ENCODE measurements at regions not wholly inside any gene's neighbourhood (a gene's known extent, or its start where the extent isn't known, plus 50 kb on each side); places are given as distances from the start of the nearest gene placed in this dataset.

DNA sequence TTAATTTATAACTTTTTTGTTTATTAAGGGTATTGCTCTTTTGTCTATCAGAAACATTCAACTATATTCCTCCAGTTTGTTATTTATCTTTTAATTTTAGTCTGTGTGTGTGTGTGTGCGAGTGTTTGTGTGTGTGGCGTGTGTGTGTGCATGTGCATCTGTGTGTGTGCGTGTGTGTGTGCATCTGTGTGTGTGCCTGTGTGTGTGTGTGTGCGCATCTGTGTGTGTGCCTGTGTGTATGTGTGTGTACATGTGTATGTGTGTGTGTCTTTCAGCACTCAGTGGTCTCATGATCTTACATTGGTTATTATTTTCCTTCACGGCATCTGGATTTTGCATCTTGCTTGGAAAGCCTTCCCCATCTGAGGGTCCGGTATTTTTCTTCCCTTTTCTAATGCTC lies 281.1 kb upstream of the RTL1 start:
- no peak for DNase-seq

DNA sequence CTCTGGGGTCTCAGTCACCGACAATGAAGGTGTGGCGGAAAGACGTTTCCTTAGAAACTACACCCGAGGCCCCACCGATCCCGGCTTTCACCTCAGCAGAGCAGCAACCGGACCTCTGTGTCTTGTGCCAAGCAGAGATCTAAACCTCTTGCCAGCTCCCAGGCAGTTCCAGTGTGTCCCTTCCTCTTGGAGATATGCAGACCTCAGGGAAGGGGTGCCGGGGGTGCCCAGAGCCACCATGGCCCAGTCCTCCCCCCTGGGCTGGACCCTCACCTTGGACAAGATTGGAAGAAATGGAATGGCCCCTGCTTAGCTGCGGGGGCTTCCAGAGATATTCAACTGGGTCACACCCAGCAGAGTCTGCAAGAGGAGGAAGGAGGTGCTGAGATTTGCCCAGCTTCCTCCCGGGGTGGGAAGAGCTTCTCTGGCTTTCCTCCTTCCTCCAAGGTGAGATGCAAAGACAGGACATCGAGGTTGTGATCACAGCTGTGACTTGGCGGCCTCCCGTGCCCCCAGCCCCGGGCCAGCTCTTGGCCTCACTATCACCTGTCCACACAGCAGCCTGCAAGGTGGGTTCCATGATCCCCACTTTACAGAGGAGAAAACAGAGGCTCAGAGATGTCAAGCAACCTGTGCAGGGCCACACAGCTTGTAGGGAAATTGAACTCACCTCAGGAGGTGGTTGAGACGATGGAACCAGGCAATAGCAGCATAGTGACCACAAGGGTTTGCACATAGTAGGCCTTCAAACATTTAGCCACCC lies 281.7 kb upstream of the RTL1 start:
- DNase-seq = no peak

DNA sequence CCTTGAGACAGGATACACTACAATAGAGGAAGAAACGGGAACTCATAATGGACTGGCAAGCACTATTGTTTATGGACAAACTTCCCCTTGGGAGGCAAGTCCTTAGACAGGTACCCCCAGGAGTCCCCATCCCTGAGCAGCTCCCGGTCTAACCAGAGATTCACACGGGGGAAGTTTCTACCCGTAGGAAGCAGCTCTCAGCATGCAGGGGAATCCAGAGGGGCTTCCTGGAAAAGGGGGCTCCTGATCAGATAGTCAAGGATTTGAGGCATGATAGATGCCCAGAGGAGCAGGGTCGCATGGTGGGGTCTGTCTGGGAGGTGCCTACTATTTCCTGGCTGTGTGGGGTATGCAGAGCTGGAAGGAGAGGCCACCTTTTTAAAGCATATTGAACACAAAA lies 282.4 kb upstream of the RTL1 start:
- no peak for DNase-seq

DNA sequence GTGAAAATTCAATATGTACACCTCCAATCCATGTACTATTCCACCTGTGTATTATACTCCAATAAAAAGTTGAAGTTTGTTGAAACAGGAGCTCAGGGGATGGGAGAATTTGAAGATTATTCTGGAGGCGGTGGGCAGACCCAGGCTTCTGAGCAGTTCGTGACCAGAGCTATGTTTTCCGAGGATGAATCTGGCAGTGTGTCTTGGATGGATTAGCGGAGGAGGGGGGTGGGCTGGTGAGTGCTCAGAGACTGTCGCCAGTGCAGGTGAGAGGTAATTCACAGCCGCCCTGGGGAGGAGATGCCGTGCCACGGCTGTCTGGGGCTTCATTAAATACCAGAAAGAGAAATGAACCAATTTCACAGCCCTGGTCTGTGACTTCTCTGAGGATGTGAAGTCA lies 283.0 kb upstream of the RTL1 start:
- no peak for DNase-seq

DNA sequence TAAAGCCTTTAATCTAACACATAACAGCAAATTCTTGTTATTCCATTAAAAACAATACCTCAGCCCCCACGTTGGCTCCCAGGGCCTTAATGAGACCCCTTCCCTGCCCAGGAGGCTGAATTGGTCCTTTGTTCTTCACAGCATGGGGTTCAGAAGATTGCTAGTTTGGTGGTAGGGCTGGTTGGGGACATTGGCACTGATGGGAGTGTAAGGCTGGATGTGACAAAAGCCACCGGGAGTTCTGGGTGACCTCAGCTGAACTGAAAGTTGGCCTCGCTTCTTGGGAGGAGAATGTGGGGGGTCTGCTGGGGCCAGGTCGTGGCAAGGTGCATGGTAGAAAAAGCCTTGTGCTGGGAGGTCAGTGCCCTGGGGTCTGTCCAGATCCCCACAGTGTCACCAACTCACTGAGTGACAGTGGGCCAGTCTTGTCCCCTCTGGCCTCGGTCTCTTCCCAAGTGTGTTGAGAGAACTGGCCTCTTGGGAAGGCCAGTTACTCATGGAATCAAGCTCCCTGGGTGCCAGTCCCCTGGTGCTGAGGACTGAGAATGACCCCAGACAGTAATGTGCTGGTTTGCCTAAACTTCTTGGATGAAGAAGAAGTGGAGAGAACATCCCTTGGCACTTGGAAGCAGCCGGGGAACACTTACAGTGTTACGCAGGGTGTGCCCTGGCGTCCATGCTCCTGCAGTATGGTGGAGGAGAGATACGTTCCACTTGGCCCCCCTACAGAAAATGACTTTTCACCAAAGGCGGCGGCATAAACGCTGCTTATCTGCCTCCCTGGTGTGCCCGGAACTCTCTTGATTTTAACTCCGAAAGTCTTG lies 283.7 kb upstream of the RTL1 start:
- DNase-seq = no peak

DNA sequence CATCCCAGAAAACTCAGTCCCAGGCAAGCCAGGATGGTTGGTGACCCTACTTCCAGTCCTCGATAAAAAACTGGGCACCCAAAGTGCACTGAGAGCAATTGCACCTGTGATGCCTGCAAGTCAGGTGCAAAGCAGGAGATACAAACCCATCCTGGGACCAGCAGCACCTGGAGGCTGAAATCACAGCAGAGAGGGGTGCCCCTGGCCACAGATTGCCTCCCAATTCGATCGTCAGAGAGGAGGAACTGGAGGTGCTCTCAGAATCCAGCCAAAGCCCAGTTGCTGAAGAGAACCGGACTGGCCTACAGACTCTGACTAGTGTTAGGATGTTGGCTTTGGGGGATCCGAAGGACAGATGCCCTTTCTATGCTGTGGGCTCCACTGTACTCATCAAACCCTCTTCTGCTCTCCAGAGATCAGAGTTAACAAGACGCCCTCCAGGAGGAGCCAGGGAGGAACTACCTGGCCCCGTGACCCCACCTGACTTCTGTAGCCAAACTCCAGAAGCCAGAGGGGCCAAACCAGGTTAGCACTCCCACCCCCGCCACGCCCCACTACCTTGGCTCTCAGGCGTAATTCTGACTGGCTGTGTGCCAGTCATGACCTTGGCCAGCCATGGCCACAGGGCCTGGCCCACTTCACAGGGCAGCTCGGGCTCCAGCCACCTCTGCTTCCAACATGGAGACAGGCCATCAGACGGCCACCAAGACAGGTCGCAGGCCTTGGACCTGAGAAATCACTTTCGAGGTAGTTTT lies 284.5 kb upstream of the RTL1 start:
- no peak for DNase-seq

DNA sequence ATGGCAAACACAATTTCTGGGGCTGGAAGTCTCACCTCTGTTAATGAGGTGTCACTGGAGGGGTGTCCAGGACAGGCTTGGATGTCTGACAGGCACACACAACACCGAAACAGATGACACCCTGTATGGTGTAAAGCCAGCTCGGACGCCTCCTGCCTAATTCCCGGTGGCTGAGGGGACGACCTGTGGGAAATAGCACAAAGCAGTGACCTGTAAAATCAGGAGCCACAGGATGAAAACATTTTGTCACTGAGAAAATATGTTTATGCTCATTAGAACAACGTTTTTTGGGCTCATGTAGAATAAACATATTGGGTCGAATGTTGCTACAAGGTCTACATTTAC lies 285.0 kb upstream of the RTL1 start:
- DNase-seq = no peak

DNA sequence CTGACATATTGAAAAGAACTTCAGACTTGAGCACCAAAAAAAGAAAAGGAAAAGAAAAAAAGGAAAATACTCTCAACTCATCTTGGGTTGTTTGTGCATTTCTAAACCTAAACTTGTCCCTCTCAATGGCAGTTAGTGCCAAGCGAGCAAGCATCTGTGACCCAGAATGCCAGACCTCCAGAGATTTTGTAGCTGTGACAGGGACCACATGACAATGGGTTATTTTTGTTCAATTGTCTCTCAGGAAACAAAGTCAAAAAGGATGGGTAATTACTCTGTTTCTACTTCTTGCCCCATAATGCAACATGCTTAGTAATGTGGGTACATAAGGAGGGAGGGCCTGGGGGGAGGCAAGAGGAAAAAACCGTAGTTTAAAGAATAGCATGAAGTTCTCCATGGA lies 285.7 kb upstream of the RTL1 start:
- DNase-seq = no peak

DNA sequence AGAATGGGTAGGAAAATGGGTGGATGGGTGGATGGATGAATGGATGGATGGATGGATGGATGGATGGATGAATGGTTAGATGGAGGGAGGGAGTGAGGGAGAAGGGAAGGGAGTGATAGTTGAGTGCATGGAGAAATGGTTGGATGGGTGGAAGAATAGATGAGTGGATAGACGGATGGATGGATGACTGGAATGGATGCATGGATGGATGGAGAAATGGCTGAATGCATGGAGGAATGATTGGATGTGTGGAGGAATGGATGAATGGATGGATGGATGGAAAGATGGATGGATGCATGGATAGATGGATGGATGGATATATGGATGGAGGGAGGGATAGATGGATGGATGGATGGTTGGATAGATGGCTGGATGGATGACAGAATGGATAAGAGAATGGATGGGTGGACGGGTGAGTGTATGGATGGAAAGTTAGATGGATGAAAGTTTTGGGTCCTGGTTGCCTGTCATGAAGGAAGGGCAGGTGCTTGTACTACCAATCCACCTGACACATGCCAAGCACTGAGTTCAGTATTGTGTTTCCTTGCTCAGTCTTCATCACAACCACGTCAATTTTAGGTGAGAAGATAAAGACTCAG lies 286.5 kb upstream of the RTL1 start:
- no peak for DNase-seq

DNA sequence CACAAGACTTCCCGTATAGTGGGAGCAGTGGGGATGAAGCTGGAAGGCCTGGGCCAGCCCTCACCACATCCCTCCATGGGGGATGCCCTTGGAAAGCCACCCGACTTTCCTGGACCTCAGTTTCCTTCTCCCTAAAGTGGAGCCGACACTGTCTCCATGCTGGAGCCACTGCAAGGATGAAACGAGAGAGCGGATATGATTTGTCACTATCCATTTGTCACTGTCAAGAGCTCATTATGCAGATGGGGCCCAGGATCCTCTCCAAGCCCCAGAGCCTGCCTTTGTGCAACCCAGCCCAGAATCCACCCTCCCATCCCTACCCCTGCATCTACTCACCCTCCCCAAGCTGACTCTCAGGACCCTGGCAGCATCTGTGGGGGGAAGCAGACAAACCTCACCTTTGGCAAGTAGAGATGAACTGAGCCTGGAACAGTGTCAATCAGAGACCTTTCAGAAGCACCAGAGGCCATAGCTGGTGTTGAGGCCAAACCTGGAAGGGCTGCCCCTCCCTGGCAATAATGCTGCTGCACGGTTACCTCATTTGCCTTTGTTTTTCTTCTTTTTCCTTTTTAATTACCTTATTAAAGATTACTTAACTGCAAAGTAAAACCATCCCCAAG lies 287.7 kb upstream of the RTL1 start:
- no peak for DNase-seq

DNA sequence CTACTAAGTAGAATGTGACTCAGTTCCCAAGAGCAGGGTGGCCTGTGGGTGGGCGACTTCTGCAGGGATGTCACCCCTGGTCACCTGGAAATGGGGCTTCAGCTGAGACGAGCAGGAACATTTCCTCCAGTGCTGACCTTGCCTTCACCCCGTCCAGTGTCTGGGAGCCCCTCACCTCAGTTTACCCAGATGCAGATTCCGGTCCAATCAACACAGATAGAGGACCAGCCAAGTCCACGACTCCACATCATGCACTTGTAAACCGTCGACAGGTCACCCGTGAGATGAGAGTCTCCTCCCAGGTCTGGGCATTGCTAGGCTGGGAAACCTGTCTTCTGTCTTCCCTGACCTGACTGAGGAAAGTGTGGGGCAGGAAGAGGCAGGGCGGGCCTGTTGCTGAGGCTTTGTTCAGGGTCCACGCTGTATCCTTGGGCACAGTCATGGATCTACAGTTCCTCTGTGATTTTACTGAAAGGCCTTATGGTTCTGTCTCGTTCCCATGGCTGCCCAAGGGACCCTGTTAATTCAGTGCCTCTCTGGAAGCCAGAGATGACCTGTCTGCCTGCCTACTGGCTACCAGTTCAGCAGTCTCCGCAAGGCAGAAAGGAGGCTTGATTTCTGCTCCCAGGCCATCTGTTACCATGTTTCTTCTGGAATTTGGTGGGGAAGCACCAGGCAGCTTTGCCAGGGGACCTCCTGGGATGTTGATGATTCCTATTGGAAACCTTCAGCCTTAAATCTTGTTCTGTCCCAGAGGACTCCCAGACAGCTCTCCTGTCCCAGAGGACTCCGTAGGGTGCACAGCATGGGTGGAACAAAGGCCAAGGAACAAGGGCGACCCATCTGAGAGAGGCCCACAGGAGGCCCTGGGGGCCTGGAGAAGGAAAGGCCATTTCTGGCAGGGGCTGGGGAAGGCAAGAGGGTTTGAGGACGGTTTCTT lies 288.5 kb upstream of the RTL1 start:
- DNase-seq = no peak

DNA sequence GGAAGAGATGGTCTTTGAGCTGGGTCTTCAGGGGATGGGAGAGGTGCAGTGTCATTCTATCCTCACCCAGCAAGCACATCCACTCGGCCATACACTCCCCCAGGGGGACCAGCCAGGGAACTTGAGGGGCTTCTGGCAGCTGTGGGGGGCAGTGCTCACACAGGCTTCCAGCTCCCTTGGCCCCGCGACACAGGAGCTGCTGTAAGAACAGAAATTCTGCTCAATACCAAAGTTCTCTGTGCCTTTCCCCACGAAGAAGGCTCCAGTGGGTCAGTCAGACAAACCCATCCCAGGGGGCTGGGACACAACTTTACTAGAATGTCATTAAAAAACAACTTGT lies 289.1 kb upstream of the RTL1 start:
- no peak for DNase-seq

DNA sequence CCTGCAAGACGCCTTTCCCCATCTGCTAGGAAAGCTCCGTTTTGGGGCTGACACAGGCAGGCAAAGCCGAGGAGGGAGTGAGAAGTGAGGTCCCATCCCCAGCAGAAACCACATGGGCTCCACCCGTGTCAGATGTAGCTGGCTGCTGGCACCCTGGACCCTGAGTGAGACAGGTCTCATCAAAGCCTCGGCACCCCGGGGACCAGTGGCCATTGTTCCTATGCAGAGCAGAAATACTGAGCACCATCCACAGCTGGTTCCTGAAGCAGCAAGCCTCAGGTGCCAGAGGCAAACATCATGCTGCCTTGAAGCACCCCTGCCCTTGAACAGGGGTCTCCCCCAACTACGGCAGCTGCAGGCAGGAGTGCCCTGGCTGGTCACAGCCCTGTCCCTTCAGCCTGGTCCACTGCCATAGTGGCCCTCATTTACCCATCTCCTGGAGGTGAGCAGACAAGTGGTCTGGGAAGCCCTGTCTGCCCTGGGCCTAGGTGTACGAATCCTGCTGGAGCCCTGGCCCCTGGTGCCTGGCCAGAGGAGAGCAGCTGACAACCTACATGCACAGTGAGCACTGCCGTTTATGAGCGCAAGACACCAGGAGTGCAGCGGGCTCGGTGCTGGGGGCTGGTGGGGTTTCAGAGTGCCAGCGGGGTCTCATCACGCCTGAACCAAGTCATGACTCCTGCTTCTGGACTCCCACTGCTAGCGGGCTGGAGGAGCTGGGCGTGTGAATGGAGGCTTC lies 289.8 kb upstream of the RTL1 start:
- no peak for DNase-seq

DNA sequence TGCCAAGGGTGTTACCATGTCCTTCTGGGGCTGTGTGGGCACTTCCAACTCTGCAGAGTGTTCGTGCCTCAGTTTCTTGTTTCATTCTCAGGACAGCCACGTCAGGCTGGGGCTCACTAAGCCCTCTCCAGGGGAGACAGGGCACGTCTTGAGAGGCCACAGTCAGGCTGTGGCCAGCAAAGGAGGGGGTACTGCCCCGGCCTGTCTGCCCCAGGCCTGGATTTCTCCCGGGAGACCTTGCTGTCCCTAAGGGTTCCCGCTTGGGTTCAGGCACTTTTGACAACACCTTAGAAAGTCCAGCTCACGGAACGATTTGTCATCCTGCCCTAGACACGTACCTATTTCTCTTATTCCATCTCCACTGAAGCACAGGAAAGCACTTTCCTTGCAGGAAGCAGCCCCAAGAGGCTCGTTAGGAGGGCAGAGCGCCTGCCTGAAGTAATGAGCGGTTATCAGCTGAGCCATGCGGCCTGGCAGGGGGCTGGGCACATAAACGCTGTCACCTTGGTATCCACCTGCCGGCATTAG lies 290.4 kb upstream of the RTL1 start:
- no peak for DNase-seq

DNA sequence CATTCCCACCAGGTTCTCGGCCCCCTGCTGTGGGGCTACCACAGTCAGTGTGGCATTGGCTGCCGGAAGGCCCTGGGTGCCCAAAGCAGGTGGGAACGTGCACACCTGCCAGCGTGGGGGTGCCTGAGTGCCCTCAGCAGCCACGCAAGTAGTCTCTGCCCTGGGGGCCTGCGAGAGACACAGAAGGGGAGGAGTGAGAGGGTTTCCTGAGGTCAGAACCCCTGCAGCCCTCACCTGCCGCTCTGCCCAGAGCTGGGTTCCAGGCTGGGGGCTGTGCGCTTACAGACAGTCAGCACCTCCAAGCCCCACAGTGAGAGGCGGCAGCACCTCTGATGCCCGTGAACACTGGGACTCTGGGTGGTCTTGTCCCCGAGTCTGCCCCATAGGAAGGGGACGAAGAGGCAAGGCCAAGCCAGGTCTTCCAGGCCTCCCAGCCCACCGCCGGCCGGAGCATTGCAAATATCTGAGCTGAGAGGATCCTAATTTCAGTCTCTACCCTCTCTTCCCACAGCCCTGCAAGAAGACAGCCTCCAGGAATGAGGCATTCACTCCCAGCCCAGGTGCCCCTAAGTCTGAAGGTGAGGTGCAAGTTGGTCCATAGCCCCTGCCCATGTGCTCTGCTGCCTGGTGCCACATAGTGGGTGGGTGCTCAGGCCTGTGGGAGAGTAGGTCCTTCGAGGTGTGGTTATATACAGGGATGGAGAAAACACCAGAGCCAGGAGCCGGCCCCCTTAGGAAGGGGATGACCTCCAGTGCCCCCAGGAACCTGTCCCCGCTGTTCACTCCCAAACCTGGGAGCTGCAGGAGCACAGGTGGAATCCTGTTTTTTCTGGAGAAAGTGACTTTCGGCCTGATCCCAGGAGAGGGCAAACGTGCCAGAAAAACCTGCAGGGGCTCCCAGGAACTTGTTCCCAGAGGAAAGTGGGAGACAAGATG lies 291.1 kb upstream of the RTL1 start:
- DNase-seq = no peak

DNA sequence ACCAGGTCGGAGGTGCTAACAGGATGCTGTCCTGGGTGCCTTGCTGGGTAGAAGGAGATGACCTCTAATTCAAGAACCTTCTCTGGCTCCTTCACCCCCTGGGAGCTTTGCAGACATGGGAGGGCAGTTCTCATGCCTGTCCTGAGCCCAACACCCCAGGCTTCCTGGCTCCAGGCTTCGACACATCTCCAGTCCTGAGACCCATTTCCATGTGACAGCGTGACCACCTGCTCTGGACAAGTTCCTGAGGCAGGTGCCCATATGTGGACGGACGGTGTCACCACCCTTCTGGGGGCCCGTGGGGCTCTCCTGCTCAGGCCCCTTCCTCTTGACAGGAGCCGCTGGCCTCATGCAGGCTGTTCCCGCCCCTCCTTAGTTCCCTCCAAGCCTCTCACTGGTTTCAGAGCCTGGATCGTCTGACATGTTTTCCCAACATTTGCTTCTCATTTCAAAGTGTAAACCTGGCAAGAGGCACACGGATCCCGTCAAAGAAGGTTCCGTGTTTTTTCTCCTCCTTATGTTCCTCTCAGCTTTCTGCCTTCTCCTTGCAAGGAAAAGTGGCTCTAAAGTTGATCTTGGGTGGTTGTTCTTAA lies 291.9 kb upstream of the RTL1 start:
- no peak for DNase-seq

DNA sequence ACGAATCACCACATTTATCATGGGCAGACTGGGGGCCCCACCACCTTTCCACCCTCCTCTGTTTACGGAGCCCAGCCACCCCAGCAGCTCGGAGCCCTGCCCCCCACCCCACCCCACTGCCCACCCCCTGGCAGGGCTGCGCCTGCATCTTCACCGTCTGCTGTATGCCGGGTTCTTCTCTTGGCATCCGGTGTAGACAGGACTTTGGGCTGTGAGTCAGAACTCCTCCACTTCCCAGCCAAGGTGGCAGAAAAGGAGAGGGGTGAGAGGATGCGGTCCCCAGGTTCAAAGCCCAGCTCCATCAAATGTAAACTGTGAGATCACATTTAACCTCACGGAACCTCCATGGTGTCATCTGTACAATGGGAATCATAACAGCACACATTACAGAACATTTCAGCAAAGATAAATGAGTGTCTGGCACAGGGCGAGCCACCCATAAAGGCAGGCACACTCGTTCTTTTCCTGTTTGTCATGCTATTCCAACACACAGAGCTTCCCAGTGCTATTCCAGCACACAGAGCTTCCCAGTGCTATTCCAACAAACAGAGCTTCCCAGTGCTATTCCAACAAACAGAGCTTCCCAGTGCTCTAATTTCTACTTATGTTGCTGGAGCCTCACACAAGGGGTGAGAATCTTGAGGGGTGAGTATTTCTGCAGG lies 292.7 kb upstream of the RTL1 start:
- no peak for DNase-seq

DNA sequence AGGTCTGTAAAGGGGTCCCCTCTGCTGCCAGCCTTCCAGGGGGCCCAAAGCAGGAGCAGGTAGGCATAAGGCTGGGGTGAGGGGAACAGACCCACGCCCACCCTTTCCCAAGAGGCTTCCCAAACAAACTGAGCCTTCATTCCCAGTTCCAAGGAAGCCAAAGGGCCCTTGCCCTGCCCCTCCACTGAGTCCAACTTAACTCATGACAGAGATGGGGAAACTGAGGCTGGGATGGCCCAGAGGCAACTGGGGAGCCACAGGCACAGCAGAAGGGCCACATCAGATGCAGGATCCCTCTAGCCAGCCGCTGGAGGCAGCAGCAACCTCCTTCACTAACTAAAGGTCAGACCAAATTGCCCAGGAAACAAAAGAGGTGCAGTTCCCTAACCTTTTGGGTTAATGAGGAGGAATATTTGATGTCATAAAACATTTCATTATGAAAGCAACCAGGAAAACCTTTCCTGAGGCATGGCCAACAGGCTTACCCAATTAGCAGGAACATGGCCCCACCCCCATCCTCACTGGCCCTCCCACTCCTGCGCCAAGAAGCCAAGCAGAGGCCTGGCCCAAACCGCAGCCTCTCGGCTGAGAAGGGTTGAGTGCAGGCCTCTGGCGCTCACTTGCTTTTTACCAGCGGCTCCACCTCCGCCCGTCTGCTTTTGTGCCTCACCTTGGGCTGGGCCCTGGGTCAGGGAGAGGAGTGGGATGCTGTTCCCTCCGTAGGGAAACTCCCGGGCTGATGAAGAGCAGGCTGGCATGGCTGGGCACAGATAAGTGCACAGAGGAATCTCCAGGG lies 293.5 kb upstream of the RTL1 start:
- DNase-seq = no peak

Data from SW 1271 (cell line).